OCI-LY3 (cell line): ENCODE measurements at regions not wholly inside any gene's neighbourhood (a gene's known extent, or its start where the extent isn't known, plus 50 kb on each side); places are given as distances from the start of the nearest gene placed in this dataset.

Source experiments
- CTCF ChIP-seq: fragments of 200-600, 300-600 bp; sonication (generic); IDR thresholded peaks from 2 replicates; pipeline ENCODE4 v1.5.1; 2014; ENCODE audit warnings: antibody characterized with exemption, low read length, low read depth
- EZH2phosphoT487 ChIP-seq: fragments of 200-600 bp; shearing (Covaris generic); IDR thresholded peaks from 2 replicates; pipeline ENCODE4 v1.6.1; 2018; ENCODE audit warnings: antibody characterized with exemption, mixed run types, low read depth

GRCh38 chr4:20487446-20487845 is 212.8 kb upstream of the PACRGL start:
- TF ChIP-seq CTCF (no peak), EZH2phosphoT487 (no peak)
